Stomach (tissue), 4 donors: ENCODE measurements at regions not wholly inside any gene's neighbourhood (a gene's known extent, or its start where the extent isn't known, plus 50 kb on each side); places are given as distances from the start of the nearest gene placed in this dataset.
"Not testable (repeated sequence)": the region's sequence is repeated elsewhere in the genome, so short reads cannot be mapped to it uniquely, and the experiment has no call there.

Source experiments
- EP300 ChIP-seq: sonication (generic); formaldehyde crosslinking; IDR thresholded peaks from one replicate; pipeline ENCODE4 v1.6.1; 2017; ENCODE audit warnings: antibody characterized with exemption
- POLR2A ChIP-seq, 4 donors: fragments of 450-650 bp; IDR thresholded peaks; one replicate each; pipeline ENCODE4 v1.6.1; 2016; ENCODE audit warnings: antibody characterized with exemption in 4 of 4, control low read depth in 2 of 4, mild to moderate bottlenecking in 1 of 4, moderate library complexity in 1 of 4
- POLR2AphosphoS5 ChIP-seq, 3 donors: sonication (generic); formaldehyde crosslinking; IDR thresholded peaks; one replicate each; pipeline ENCODE4 v1.6.1; 2016; ENCODE audit warnings: antibody characterized with exemption in 3 of 3
- TF ChIP-seq, protein P1 (sequence below), 7 experiments: fragments of 450-650 bp in 4 of 7; fragments of 200-600 bp in 3 of 7; sonication (generic) in 3 of 7; IDR thresholded peaks; one replicate each; pipeline ENCODE4 v1.5.1; 2016 to 2019; ENCODE audit warnings: antibody characterized with exemption in 7 of 7, control low read depth in 2 of 7, mild to moderate bottlenecking in 1 of 7

DNA sequence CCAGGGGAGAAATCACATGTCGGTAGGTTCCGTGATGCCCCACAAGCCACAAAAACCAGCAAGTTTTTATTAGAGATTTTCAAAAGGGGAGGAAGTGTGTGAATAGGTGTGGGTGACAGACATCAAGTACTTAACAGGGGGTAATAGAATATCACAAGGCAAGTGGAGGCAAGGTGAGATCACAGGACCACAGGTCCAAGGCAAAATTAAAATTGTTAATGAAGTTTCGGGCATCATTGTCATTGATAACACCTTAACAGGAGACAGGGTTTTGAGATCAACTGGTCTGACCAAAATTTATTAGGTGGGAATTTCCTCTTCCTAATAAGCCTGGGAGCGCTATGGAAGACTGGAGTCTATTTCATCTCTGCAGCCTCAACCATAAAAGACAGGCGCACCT is 603.9 kb downstream of the KCNT2 start:
- TF ChIP-seq, protein P1, sequence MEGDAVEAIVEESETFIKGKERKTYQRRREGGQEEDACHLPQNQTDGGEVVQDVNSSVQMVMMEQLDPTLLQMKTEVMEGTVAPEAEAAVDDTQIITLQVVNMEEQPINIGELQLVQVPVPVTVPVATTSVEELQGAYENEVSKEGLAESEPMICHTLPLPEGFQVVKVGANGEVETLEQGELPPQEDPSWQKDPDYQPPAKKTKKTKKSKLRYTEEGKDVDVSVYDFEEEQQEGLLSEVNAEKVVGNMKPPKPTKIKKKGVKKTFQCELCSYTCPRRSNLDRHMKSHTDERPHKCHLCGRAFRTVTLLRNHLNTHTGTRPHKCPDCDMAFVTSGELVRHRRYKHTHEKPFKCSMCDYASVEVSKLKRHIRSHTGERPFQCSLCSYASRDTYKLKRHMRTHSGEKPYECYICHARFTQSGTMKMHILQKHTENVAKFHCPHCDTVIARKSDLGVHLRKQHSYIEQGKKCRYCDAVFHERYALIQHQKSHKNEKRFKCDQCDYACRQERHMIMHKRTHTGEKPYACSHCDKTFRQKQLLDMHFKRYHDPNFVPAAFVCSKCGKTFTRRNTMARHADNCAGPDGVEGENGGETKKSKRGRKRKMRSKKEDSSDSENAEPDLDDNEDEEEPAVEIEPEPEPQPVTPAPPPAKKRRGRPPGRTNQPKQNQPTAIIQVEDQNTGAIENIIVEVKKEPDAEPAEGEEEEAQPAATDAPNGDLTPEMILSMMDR (IDR thresholded peaks at IDR 0.05) = not testable (repeated sequence)
- TF ChIP-seq POLR2A (IDR thresholded peaks at IDR 0.05); POLR2AphosphoS5 (IDR thresholded peaks at IDR 0.05); EP300: not testable (repeated sequence)
